WERI-Rb-1 (cell line): ENCODE measurements at regions not wholly inside any gene's neighbourhood (a gene's known extent, or its start where the extent isn't known, plus 50 kb on each side); places are given as distances from the start of the nearest gene placed in this dataset.
A peak's percentile ranks its signal among the peaks of the same experiment; 100 is the strongest.

ENCODE experiments used
- DNase-seq: peaks from one replicate; pipeline ENCODE4 v3.0.0-alpha.2; 2020
- H3K27ac ChIP-seq: fragments of 250-450 bp; sonication (Bioruptor Pico); 2 replicates; pipeline ENCODE4 v1.5.1; 2020; ENCODE audit warnings: mild to moderate bottlenecking, moderate library complexity
- H3K27me3 ChIP-seq: fragments of 250-450 bp; sonication (Bioruptor Pico); 2 replicates; pipeline ENCODE4 v1.5.1; 2021; ENCODE audit warnings: mild to moderate bottlenecking, low read depth, moderate library complexity; ENCODE audit not compliant: insufficient read depth, severe bottlenecking
- H3K36me3 ChIP-seq: fragments of 250-450 bp; sonication (Bioruptor Pico); 2 replicates; pipeline ENCODE4 v1.5.1; 2020; ENCODE audit warnings: mild to moderate bottlenecking, moderate library complexity
- H3K4me3 ChIP-seq: 2 replicates; pipeline ENCODE4 v1.5.1; 2011; ENCODE audit warnings: low read depth, mild to moderate bottlenecking, control low read depth, low read length
- H3K9me3 ChIP-seq: fragments of 250-450 bp; sonication (Bioruptor Pico); 2 replicates; pipeline ENCODE4 v1.5.1; 2021; ENCODE audit warnings: mild to moderate bottlenecking, moderate library complexity; ENCODE audit not compliant: severe bottlenecking
- CTCF ChIP-seq: IDR thresholded peaks from 2 replicates; pipeline ENCODE4 v1.5.1; 2011; ENCODE audit warnings: low read depth, mild to moderate bottlenecking, control low read depth, inconsistent platforms, low read length

- Histone ChIP-seq H3K27ac (no peak overlapping the region), H3K27me3 (no peaks in the 10 kb centered on the region), H3K9me3 (no peaks in the 10 kb centered on the region), H3K4me3 (no peak overlapping the region), H3K36me3 (no peaks in the 10 kb centered on the region)
- TF ChIP-seq CTCF = no peak
- no peak for DNase-seq
Observed at GRCh38 chr12:124093297-124093696, 120.3 kb downstream of the ZNF664 start.

- Histone ChIP-seq H3K9me3 (no peaks in the 10 kb centered on the region), H3K36me3 (no peaks in the 10 kb centered on the region), H3K4me3 (no peak overlapping the region), H3K27me3 (no peaks in the 10 kb centered on the region), H3K27ac (no peak overlapping the region)
- TF ChIP-seq CTCF = no peak
- DNase-seq = no peak
Observed at GRCh38 chr12:124094188-124094587, 121.2 kb downstream of the ZNF664 start.

GRCh38 chr12:124094733-124095132 is 121.7 kb downstream of the ZNF664 start:
- no peak overlapping the region for H3K4me3 ChIP-seq
- H3K27ac ChIP-seq = no peak overlapping the region
- H3K27me3 ChIP-seq = no peaks in the 10 kb centered on the region
- no peaks in the 10 kb centered on the region for H3K9me3 ChIP-seq
- no peak for DNase-seq
- no peak for TF ChIP-seq CTCF
- H3K36me3 ChIP-seq = no peaks in the 10 kb centered on the region

GRCh38 chr12:124096109-124096508 is 123.1 kb downstream of the ZNF664 start:
- Histone ChIP-seq H3K4me3 (no peak overlapping the region), H3K27ac (no peak overlapping the region), H3K36me3 (no peaks in the 10 kb centered on the region), H3K27me3 (no peaks in the 10 kb centered on the region), H3K9me3 (no peaks in the 10 kb centered on the region)
- TF ChIP-seq CTCF = 0 out of 2 replicates have a peak, but pooled peaks have one; percentile 4
- DNase-seq = no peak

- DNase-seq = no peak
- Histone ChIP-seq H3K9me3 (no peaks in the 10 kb centered on the region), H3K27ac (no peak overlapping the region), H3K4me3 (no peak overlapping the region), H3K36me3 (no peaks in the 10 kb centered on the region), H3K27me3 (no peaks in the 10 kb centered on the region)
- TF ChIP-seq CTCF = no peak
Observed at GRCh38 chr12:124096869-124097434, 123.9 kb downstream of the ZNF664 start.

- Histone ChIP-seq H3K9me3 (no peaks in the 10 kb centered on the region), H3K27me3 (no peaks in the 10 kb centered on the region), H3K27ac (no peak overlapping the region), H3K36me3 (no peaks in the 10 kb centered on the region), H3K4me3 (no peak overlapping the region)
- no peak for TF ChIP-seq CTCF
- DNase-seq = no peak
Observed at GRCh38 chr12:124097701-124098100, 124.7 kb downstream of the ZNF664 start.
